ENCODE measurements at regions not wholly inside any gene's neighbourhood (a gene's known extent, or its start where the extent isn't known, plus 50 kb on each side); places are given as distances from the start of the nearest gene placed in this dataset.

- Histone ChIP-seq H3K27me3 (ENCODE audit: control insufficient read depth in 2 of 2, insufficient read depth in 2 of 2, low read length in 2 of 2) (peaks cover 26 to 78% of the 10 kb centered on the region in 2 experiments), H3K4me3 (no peak overlapping the region), H3K4me2 (ENCODE audit: insufficient read depth, low read length) (no peak overlapping the region), H3K4me1 (replicated peaks in 1 of 2; ENCODE audit: control insufficient read depth in 2 of 2, insufficient read depth in 2 of 2, low read length in 2 of 2) (peaks cover 0 to 18% of the 10 kb centered on the region in 2 experiments; a peak in 1 of 5 replicates), H2AFZ (ENCODE audit: low read depth, low read length) (no peak overlapping the region), H3K27ac (ENCODE audit: extremely low read depth, low read depth, low read length) (no peak overlapping the region; the same call in 2 of the 3 replicates), H4K20me1 (replicated peaks; ENCODE audit: control insufficient read depth, insufficient read depth, low read length) (peaks cover 8% of the 10 kb centered on the region), H3K36me3 (ENCODE audit: control insufficient read depth, insufficient read depth, low read length) (no peaks in the 10 kb centered on the region), H3K79me2 (ENCODE audit: control insufficient read depth, insufficient read depth, low read length) (no peaks in the 10 kb centered on the region), H3K9me1 (ENCODE audit: control insufficient read depth, insufficient read depth, low read length) (no peaks in the 10 kb centered on the region), H3K9me3 (replicated peaks; ENCODE audit: control insufficient read depth, insufficient read depth, low read depth, low read length) (peaks cover 5% of the 10 kb centered on the region), H3K9ac (ENCODE audit: insufficient read depth in 1 of 2, low read depth in 2 of 2, low read length in 2 of 2) (no peak overlapping the region)
- ATAC-seq: no peak
- no TSS peak for BruUV-seq (replicated peaks)
- intact Hi-C loops (cut with micrococcal nuclease): no loop called here
- CTCF ChIA-PET (ENCODE audit: low intra/inter-chr PET ratio): no interaction called here
- no peak for FAIRE-seq
- WGBS (ENCODE audit: insufficient coverage, low coverage, missing lambda C conversion rate): 2% methylated on average over 14 of the region's 14 CpGs
- POLR2A ChIA-PET: interaction anchor here (0.6 kb wide), 1 partner anchor 116 kb away, joined by 3 read pairs; no protein-coding TSS in a partner anchor
- in situ Hi-C loops (cut with MboI): no loop called here
- DNase-seq (ENCODE audit: extremely low read depth in 1 of 4, low spot score in 3 of 4): no peak
- TF ChIP-seq RFX7 (CRISPR knock-in tag; IDR thresholded peaks at IDR 0.05): no peak
- no peak for TF ChIP-seq ELK3 (CRISPR knock-in tag; IDR thresholded peaks at IDR 0.05)
- TF ChIP-seq TAF9B (IDR thresholded peaks at IDR 0.05; ENCODE audit: partially characterized antibody): no peak
- no peak for TF ChIP-seq ZNF232 (CRISPR knock-in tag; IDR thresholded peaks at IDR 0.05)
- no peak for TF ChIP-seq THAP7 (CRISPR knock-in tag; IDR thresholded peaks at IDR 0.05)
- TF ChIP-seq MAZ (CRISPR knock-in tag; conservative IDR thresholded peaks at IDR 0.05 in 1 of 2, IDR thresholded peaks at IDR 0.05 in 1 of 2): no peak
- no peak for TF ChIP-seq HMBOX1 (IDR thresholded peaks at IDR 0.05)
- TF ChIP-seq RB1 (IDR thresholded peaks at IDR 0.05; ENCODE audit: low read depth): no peak
- TF ChIP-seq KDM1A (IDR thresholded peaks at IDR 0.05): no peak
- no peak for TF ChIP-seq ZBED1 (IDR thresholded peaks at IDR 0.05)
- TF ChIP-seq HNRNPL (IDR thresholded peaks at IDR 0.05; ENCODE audit: low read depth, low read length): no peak
These were observed 55.0 kb upstream of the BHLHE23 start for GRCh38 chr20:63061771-63062100.

Data from K562 (cell line).